ENCODE measurements at regions not wholly inside any gene's neighbourhood (a gene's known extent, or its start where the extent isn't known, plus 50 kb on each side); places are given as distances from the start of the nearest gene placed in this dataset.

DNA sequence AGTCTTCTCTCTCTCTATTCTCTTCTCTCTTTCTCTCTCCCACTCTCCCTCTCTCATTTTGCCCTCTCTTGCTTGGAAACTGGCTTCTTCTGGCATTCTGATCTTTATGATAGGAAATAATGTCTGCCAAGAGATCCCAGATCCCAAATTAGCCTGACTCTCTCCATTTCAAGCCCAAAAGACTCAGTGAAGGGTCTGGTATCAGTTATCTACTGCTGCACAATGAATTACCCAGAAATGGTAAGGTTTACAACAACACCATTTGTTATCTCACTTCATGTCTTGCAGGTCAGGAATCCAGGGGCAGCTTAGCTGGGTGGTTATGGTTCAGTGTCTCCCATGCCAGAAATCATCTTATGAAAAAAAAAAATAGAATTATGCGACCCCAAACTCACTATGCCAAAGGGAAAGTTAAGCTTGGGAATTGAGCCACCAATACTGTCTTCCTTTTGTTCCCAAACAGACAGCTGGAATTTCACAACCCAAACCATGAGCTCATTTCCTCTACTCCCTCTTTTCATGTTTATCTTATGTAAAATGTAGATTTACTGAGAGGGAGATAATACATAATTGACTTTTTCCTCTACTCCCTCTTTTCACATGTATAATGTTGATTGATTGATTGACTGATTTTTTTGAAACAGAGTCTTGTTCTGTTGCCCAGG lies 67.8 kb upstream of the FICD start:
- TF ChIP-seq, protein P1, sequence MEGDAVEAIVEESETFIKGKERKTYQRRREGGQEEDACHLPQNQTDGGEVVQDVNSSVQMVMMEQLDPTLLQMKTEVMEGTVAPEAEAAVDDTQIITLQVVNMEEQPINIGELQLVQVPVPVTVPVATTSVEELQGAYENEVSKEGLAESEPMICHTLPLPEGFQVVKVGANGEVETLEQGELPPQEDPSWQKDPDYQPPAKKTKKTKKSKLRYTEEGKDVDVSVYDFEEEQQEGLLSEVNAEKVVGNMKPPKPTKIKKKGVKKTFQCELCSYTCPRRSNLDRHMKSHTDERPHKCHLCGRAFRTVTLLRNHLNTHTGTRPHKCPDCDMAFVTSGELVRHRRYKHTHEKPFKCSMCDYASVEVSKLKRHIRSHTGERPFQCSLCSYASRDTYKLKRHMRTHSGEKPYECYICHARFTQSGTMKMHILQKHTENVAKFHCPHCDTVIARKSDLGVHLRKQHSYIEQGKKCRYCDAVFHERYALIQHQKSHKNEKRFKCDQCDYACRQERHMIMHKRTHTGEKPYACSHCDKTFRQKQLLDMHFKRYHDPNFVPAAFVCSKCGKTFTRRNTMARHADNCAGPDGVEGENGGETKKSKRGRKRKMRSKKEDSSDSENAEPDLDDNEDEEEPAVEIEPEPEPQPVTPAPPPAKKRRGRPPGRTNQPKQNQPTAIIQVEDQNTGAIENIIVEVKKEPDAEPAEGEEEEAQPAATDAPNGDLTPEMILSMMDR (conservative IDR thresholded peaks at IDR 0.05), result no peak
- Mint-ChIP-seq H3K27ac (peak overlapping the region; percentile 66), H3K4me1 (peaks cover 21% of the 10 kb centered on the region), H3K36me3 (ENCODE audit: low read depth) (no peaks in the 10 kb centered on the region), H3K4me3 (no peak overlapping the region), H3K9me3 (no peaks in the 10 kb centered on the region), H3K27me3 (ENCODE audit: insufficient read depth) (no peaks in the 10 kb centered on the region)
- H3K4me3 ChIP-seq (ENCODE audit: low read length), result no peak overlapping the region
- peaks cover 11% of the 10 kb centered on the region for H3K4me1 ChIP-seq (ENCODE audit: control insufficient read depth, insufficient read depth, low read length)
- H3K9ac ChIP-seq (ENCODE audit: extremely low read depth, low read length, poor library complexity, severe bottlenecking), result no peak overlapping the region
- no peaks in the 10 kb centered on the region for H3K36me3 ChIP-seq (ENCODE audit: control insufficient read depth, insufficient read depth, low read length)
- no peak for DNase-seq
- H3K27me3 ChIP-seq (ENCODE audit: control insufficient read depth, insufficient read depth, low read length, poor library complexity, severe bottlenecking), result no peaks in the 10 kb centered on the region
- H3K9me3 ChIP-seq (ENCODE audit: control insufficient read depth, low read length), result no peaks in the 10 kb centered on the region
- 57 to 90% methylated on average over 1 of the region's 1 CpG for WGBS, 2 experiments (ENCODE audit: insufficient coverage in 1 of 2, insufficient read length in 1 of 2)
- H3K27ac ChIP-seq (ENCODE audit: low read depth, low read length), result no peak overlapping the region

DNA sequence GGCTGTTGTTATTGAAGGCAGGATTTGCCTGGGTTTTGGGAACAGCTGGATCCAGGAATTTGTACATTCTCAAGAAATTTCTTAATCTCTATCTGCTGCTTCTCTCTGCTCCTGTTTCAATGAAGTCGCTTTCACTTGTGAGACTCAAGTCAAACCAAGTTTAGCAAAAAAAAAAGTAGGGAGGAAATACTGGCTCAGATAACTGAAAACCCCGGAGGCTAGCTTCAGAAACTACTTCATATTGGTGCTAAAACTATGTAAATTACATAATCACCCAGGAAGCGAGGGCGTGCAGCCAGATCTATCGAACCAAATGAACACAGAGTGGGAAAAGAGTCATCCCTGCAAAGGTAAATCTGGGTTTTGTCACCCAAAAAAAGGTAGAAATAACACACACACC lies 68.3 kb upstream of the FICD start:
- no peaks in the 10 kb centered on the region for H3K36me3 Mint-ChIP-seq (ENCODE audit: low read depth)
- no peaks in the 10 kb centered on the region for H3K27me3 ChIP-seq (ENCODE audit: control insufficient read depth, insufficient read depth, low read length, poor library complexity, severe bottlenecking)
- no peaks in the 10 kb centered on the region for H3K36me3 ChIP-seq (ENCODE audit: control insufficient read depth, insufficient read depth, low read length)
- peaks cover 27% of the 10 kb centered on the region for H3K4me1 Mint-ChIP-seq
- H3K27ac ChIP-seq (ENCODE audit: low read depth, low read length), result no peak overlapping the region
- DNase-seq, result no peak
- H3K4me3 ChIP-seq (ENCODE audit: low read length), result no peak overlapping the region
- H3K27me3 Mint-ChIP-seq (ENCODE audit: insufficient read depth), result no peaks in the 10 kb centered on the region
- peaks cover 11% of the 10 kb centered on the region for H3K4me1 ChIP-seq (ENCODE audit: control insufficient read depth, insufficient read depth, low read length)
- TF ChIP-seq, protein P1 (conservative IDR thresholded peaks at IDR 0.05), result no peak
- H3K9ac ChIP-seq (ENCODE audit: extremely low read depth, low read length, poor library complexity, severe bottlenecking), result no peak overlapping the region
- peak overlapping the region; percentile 66 for H3K27ac Mint-ChIP-seq
- H3K9me3 ChIP-seq (ENCODE audit: control insufficient read depth, low read length), result peaks cover 3% of the 10 kb centered on the region
- 70 to 81% methylated on average over 2 to 5 of the region's 5 CpGs for WGBS, 2 experiments (ENCODE audit: insufficient coverage in 1 of 2, insufficient read length in 1 of 2)
- no peak overlapping the region for H3K4me3 Mint-ChIP-seq
- peaks cover 3% of the 10 kb centered on the region for H3K9me3 Mint-ChIP-seq

DNA sequence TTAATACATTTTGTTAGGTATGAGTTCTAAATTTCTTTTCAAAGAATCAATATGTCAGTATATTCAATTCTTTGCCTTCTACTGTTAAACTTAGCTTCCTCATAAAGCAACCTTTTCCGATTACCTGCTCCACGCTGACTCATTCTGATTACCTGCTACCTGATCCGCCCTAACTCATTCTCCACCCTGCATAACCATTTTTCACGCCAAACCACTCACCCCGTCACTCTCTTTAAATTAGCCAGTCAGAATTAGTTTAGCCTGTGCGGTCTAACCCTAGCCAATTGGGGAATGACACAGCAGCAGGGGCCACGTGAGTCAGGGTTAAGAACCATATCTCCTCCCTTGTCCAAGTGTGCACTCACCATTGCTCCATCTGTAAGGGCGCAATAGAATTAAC lies 72.2 kb upstream of the FICD start:
- WGBS, 2 experiments (ENCODE audit: insufficient coverage in 1 of 2, insufficient read length in 1 of 2), result 88 to 90% methylated on average over 6 to 8 of the region's 8 CpGs
- Mint-ChIP-seq H3K36me3 (ENCODE audit: low read depth) (peaks cover 2% of the 10 kb centered on the region), H3K9me3 (peaks cover 22% of the 10 kb centered on the region), H3K27me3 (ENCODE audit: insufficient read depth) (no peaks in the 10 kb centered on the region), H3K4me1 (peaks cover 21% of the 10 kb centered on the region), H3K27ac (no peak overlapping the region), H3K4me3 (no peak overlapping the region)
- Histone ChIP-seq H3K9ac (ENCODE audit: extremely low read depth, low read length, poor library complexity, severe bottlenecking) (no peak overlapping the region), H3K36me3 (ENCODE audit: control insufficient read depth, insufficient read depth, low read length) (no peaks in the 10 kb centered on the region), H3K4me3 (ENCODE audit: low read length) (no peak overlapping the region), H3K27ac (ENCODE audit: low read depth, low read length) (no peak overlapping the region), H3K9me3 (ENCODE audit: control insufficient read depth, low read length) (peaks cover 29% of the 10 kb centered on the region), H3K27me3 (ENCODE audit: control insufficient read depth, insufficient read depth, low read length, poor library complexity, severe bottlenecking) (no peaks in the 10 kb centered on the region), H3K4me1 (ENCODE audit: control insufficient read depth, insufficient read depth, low read length) (peaks cover 11% of the 10 kb centered on the region)
- TF ChIP-seq, protein P1 (conservative IDR thresholded peaks at IDR 0.05), result no peak
- no peak for DNase-seq

Data from endodermal cell (in vitro differentiated cells).